GM18861 (cell line): ENCODE measurements at regions not wholly inside any gene's neighbourhood (a gene's known extent, or its start where the extent isn't known, plus 50 kb on each side); places are given as distances from the start of the nearest gene placed in this dataset.
"Not testable (repeated sequence)": the region's sequence is repeated elsewhere in the genome, so short reads cannot be mapped to it uniquely, and the experiment has no call there.

Experiments
- ATAC-seq: cut with Tn5 transposase; IDR thresholded peaks from one replicate; pipeline ENCODE4 v1.9.1; 2021; ENCODE audit not compliant: unreplicated experiment

DNA sequence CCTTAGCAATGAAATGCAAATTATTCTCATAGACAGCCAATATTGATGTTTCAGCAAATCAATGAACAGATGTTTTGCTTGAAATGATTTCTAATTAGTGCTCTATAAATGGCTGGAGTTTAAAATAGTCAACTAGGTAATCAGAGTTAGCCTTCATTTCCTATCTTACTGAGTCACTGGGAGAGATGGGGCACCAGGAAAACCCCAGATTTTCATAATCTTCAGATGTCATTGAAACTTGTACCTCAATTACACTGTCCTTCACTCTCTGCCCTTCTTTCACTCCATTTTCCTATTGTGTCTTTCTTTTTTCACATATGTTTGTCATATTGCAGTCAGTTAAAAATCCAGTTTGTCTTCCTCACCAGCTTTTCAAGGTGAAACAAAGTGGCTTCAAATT is 92.7 kb downstream of the C12orf75 start:
- no peak for ATAC-seq

DNA sequence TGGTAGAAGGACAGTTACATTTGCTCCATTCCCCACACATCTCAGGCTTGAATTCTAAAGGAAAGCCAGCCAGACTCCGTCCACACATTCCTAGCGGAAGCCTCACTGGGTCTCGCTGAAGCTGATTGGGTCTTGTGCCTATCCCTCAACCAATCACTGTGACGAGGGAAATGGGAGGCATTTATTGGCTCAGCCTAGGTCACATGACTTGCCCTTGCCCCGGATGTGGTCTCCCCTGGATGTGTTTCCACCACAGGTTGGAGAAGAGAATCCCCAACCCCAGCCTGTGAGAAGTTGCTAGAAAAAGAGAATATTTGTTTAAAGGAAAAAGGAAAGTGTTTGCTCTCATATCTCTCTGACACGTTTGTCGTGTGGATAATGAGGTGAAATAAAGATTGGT is 93.4 kb downstream of the C12orf75 start:
- no peak for ATAC-seq

DNA sequence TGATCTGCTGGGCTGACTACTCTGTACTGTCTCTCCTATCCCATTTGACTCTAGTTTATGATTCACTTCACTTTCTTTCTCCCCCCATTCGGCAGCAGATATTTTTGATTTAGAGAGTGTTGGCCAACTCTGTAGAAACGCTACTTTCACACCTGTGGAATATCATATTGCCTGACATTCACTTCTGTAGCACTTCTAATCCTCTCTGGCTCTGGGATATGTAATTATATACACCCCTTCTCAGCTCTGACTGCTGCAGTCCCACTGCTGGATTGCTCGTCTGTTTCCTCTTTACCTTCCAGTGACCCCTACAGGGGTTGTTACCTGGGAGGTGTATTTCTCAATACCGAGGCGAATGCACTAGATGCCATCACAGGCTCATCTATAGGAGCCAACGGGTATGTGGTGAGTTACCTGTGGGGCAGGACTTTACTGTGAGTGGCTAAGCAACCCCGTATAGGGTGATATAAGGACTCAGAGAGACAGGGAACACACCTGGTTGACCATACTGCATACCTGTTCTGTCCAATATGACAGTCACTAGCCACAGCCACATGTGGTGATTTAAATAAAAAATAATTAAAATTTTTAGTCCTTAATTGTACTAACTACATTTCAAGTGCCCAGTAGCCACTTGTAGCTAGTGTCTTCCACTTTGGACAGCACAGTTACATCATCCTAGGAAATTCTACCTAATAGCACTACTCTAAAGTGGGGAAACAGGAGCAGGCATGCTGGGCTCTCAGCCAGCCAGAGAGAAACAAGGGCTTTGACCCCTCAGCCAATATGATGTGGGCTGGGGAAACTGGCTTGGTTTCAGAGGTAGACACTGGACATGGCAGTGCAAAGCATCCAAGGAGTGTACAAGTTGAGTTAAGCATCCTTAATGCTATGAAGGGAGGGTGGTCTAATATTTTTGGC is 95.0 kb downstream of the C12orf75 start:
- ATAC-seq: no peak

DNA sequence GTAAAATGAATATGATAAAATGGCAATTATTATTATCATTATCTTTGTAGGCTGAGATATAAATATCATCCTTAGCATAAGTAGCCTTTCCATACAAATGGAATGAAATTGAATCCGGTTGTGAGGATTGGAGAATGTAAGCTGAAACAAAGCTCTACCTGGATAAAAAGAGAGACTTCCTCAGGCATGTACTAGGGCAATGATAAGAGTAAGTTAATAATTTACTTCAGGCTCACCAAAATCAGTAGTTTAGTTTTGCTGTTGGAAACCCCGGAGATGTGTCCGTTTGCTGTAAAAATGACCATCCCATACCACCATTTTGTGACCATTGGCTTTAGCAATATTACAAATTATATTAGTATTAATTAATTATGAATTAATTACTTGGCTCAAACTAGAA is 96.3 kb downstream of the C12orf75 start:
- no peak for ATAC-seq

DNA sequence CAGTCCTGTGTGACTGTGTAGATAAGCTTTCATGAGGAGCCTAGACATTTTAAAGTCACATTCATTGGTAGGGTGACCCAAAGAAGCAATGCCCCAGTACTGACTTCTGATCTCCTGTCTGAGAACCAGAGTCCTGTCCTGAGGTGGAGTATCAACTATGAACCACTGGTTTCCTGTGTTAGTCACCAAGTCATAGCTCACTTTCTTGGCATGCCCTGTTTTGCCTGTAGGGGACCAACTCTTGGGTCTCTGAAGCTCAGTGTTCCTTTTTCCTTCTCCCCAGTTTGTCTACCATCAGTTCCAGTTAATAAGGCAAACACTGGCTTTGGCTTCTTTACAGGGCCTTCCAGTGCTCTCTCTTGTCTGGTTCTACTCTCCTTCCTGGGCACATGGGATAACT is 97.4 kb downstream of the C12orf75 start:
- no peak for ATAC-seq

DNA sequence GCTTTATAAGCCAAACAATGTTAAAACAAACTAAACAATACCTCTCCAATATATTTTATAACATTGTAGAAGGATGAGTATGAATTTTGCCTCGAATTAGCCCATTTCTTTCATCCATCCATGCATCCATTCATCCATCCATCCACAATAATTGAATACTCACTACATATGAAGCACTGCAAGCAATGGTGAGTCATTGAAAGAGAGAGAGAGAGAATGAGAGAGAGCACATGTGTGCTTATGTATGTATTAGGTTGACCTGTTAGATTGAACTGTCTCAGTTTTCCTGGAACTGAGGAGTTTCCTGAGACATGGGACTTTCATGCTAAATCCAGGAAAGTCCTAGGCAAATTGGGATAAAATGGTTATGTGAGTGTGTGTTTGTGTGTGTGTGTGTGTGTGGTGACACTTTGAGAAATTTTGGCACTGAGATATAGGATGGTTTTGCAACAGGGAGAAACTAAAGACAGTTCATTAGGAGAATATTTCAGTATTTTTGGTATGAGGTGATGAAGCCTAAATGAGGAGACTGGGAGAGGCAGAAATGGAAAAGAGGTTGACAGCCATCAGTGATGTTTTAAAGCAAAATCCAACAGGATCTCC is 98.4 kb downstream of the C12orf75 start:
- no peak for ATAC-seq

DNA sequence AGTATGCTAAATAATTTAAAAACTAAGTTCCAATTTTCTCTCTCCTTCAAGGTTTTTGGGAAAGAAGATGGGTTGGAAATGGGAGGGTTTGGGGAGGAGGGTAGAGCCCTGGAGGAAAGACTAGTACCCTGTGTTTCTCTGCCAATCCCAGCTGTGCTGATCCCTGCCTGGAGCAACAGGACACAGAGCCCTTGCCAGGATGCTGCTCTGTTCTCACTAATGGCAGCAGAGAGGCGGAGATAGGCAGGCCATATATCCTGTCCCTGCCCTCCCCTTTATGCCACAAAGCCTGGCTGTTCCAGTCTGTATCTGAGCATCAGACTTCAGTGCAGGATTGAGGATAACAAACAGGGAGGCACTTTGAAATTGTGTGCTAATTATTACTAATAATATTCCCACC is 99.0 kb downstream of the C12orf75 start:
- ATAC-seq: no peak

DNA sequence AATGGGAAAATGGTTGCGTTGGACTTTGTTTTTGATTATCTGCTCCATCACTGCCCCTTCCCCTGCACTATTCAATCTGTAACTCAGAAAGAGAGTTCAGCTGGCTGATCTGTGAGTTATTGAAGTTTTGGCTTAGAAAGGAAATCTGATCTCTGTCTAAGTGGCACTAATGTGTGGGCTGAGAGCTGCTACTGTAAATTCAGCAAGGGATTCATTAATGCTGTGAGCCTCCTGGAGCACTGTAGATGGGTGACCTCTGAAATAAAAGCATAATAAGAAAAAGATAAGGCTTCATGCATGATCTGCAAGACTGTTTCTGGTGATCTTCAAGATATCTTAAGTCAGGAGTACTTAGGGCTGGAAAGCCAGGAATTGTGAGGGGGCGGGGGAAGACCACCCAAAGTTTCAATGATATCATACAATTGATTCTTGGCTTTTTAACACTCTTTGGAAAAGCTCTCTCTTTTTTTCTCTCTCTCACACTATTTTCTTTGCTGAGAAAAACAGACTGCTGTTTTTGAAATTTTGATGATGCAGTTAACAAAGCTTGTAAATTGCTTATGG is 101.1 kb downstream of the C12orf75 start:
- no peak for ATAC-seq

DNA sequence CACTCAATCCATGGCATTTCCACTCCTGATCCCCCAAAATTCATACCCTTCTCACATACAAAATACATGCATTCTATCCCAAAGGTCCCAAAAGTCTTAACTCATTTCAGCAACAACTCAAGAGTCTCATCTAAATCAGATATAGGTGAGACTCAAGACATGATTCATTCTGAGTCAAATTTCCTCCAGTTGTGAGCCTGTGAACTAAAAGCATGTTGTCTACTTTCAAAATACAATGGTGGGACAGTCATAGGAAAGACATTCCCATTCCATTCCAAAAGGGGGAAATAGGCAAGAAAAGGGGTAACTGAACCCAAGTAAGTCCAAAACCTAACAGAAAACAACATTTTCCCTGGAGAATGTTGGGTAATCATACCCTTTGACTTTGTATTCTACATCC is 103.3 kb downstream of the C12orf75 start:
- ATAC-seq: no peak

DNA sequence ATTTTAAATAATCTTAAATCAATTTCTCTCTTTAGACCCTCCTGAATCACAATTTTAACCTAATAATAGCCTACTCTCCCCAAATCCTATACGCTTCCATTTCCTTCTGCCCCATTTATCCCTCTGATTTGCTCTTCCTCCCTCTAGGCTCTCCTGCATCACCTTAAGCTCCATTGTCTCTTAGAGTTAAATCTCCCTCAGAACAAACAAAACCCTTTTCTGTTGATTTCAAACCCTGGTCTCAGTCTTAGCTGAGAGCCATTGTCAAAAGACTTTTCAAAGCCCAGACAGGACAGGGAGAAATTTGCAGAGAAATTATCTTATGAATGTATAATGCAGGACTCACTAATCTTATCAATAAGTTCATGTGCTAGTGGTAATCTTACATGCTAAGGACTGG is 106.1 kb downstream of the C12orf75 start:
- ATAC-seq: no peak

DNA sequence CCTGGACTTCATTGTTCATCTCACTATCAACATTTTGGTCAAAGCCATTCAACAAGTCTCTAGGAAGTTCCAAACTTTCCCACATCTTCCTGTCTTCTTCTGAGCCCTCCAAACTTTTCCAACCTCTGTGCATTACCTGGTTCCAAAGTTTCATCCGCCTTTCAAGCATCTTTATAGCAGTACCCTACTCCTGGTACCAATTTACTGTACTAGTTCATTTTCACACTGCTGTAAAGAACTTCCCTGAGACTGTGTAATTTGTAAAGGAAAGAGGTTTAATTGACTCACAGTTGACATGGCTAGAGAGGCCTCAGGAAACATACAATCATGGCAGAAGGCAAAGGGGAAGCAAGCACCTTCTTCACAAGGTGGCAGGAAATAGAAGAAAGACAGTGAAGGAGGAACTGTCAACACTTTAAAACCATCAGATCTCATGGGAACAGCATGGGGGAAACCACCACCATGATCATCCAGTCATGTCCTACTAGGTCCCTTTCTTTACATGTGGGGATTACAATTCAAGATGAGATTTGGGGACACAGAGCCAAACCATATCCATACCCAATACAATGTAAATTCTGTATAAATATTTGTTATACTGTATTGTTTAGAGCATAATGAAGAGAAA is 109.7 kb downstream of the C12orf75 start:
- ATAC-seq: no peak

DNA sequence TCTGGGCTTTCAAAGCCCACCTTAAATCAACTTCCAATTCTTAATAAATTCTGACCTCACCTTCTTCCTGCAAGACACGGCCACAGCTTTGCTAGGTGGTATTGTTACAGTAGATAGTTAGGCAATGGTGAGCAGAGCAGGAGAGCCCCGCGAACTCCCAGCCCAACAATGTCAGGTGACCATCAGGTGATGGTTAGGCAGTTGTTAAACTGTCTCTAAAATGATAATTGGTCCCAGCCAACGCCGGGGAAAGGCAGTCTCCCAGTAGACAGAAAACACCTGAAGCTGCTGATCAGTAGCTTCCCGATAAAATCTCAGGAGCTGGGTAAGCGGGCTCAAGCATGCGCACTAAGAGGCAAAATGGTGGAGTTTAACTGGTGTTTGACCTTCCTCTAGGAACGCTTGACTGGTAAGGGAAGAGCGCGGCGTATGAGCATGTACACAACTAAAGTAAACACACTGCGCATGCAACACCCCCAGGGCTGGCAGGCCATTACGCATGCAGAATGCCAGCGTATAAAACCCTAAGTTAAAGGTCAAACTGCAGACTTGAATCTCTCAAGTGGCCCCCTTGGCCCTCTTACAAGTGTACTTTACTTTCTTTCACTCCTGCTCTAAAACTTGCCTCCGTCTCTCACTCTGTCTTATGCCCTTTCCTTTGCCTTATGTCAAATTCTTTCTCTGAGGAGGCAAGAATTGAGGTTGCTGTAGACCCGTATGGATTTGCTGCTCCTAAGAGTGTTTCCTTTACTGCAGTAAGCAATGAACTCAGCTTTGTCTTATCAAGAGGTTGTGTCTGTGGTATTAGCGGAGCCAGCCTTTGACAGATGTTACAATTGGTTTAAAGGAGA is 113.5 kb downstream of the C12orf75 start:
- ATAC-seq: no peak

DNA sequence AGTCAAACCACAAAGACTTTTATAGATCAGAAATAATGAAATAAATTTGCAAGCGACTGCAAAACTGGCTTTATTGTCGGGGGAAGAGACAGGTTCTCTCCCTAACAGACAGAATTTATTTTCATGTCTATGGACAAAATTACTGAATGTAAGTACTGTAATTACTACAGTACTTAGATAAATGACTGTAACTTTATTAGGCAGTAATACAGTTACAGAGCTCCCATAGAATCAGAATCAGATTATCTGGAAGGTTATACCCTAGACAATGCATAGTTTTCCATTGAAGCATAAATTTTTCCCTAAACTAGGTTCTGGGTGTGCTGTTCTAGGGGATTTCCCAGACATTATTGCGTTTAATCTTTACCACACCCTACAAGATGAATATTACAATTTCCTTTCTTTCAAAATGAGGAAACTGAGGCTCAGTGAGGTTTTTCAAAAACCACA is 114.2 kb downstream of the C12orf75 start:
- no peak for ATAC-seq

DNA sequence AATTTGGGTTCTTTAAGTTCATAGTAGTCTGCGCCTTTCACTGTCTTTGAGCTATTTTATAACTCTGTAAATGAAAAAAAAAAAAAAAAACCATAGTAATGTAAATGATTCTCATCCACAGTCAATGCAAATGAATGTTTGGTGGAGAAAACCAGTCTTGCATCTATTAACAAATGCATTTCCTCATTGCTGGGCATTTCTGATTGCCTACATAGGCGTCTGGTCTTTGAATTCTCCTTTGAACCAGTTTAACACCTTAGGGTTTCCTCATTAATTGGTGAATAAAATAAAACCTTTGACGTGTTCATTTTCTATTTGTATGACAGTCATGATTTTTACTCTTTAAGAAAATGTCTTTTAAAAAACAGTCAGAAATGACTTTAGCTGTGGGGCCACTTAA is 114.8 kb downstream of the C12orf75 start:
- no peak for ATAC-seq

DNA sequence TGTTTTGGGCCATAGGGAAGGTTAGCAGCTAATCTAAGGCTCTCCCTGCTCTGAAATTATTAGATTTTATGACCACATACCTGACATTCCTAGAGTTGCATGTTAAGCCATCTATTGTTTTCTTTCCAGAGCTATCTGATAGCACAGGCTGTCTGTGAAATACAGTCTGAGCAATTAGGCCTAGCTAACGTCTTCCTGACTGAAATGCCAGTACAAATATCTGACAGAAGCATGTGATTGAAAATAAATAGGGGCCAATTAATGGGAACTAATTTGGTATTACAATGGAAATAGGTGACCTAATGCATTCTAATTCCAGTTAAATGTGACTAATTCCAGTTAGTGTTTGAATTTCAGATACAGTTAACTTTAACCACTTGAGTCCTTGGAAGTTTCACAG is 115.2 kb downstream of the C12orf75 start:
- ATAC-seq: no peak

DNA sequence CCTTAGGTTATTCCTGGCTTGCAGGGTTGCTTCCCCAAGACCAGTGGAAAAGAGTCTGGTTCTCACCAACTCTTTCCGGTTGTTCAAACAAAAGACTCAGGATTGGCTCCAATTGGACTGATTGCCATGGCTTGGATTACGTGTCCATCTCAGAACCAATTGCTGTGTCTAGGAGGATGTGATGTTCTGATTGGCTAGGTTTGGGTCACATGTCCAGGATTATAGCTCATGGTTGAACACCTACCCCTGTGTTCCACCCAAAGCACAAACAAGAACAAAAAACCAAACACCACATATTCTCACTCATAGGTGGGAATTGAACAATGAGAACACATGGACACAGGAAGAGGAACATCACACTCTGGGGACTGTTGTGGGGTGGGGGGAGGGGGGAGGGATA is 116.0 kb downstream of the C12orf75 start:
- not testable (repeated sequence) for ATAC-seq

DNA sequence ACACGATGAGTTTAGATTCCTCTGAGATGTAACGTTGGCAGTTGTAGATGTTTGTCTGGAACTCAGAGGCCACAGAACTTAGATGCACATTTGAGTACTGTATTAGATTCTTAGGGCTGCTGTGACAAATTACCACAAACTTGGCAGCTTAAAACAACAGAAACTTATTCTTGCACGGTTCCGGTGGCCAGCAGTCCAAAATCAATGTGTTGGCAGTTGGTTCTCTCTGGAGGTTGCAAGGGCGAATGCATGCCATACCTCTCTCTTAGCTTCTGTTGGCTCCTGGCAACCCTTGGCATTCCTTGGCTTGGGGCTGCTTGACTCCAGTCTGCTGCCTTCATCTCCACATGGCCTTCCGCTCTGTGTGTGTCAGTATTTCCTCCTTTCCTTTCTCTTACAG is 118.9 kb downstream of the C12orf75 start:
- ATAC-seq: no peak

DNA sequence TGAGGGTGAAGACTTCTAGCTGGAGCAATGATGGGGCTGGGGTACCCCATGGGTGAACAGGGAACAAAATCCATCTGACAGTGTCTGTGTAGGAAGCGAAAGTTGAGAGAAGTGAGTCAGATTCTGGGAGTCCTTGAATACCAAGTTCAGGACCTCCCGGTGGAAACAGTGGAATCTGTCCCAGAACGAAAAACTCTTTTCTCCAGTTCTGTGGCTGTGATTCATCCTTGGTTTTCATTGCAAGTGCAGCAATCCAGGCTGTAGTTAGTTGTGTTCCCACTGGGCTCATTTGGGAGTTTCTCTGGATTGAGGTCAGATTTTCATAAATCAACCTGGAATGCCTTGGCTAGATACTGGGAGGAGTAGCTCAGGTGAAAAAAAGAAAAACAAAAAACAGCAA is 120.7 kb downstream of the C12orf75 start:
- no peak for ATAC-seq

DNA sequence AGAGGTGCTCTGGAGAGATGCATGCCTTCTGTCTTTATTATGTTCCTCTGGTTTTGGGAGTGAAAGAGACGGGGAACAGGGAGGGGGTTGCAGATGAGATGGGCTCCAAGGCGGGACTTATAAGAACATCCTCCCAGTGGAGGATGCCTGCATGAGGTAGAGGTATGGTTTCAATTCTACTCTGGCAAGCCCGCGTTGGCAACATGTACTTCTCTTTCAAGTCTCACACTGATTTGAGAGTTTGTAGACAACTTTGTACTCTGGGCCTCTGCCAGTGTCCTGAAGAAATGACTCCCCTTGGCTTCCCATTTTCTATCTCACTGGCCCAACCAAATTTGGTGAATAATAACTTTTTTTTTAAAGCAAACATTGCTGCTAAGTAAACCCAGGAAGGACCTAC is 121.3 kb downstream of the C12orf75 start:
- no peak for ATAC-seq

DNA sequence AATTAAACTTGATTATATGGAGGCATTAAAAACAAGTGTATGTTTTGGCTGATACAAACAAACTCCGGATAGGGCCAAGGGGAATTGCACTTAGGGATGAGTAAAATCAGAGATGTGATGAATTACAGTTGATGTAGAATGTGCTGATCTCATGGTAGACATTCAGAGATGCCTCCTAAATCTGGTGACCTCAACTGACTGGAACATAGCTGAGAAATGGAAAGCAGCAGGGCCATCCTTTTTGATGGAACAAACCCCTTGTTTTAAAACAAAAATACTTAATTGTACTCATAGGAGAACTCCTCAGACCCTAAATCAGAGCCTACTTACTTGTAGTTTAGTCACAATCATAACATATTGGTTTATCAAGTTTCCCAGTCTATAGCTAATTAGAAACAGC is 122.8 kb downstream of the C12orf75 start:
- ATAC-seq: no peak

DNA sequence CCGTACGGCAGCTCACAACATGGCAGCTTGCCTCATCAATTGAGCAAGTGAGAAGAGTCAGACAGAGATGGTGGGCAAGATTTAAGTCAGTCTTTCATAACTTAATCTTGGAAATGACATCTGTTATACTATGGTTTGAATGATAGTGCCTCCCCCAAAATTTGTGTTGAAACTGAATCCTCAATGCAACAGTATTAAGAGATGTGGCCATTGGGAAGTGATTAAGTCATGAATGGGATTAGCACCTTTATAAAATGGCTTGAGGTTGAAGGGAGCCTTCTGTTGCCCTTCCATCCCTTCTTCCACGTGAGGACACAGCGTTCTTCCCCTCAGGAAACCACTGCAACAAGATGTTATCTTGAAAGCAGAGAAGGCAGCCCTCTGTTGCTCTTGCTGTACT is 124.2 kb downstream of the C12orf75 start:
- no peak for ATAC-seq
